NCI-H2081 (cell line): ENCODE measurements at regions not wholly inside any gene's neighbourhood (a gene's known extent, or its start where the extent isn't known, plus 50 kb on each side); places are given as distances from the start of the nearest gene placed in this dataset.

ENCODE experiments used
- DNase-seq, 2 experiments: peaks; one replicate each; lab custom pipeline; 2025; lab: John Stamatoyannopoulos, UW

DNA sequence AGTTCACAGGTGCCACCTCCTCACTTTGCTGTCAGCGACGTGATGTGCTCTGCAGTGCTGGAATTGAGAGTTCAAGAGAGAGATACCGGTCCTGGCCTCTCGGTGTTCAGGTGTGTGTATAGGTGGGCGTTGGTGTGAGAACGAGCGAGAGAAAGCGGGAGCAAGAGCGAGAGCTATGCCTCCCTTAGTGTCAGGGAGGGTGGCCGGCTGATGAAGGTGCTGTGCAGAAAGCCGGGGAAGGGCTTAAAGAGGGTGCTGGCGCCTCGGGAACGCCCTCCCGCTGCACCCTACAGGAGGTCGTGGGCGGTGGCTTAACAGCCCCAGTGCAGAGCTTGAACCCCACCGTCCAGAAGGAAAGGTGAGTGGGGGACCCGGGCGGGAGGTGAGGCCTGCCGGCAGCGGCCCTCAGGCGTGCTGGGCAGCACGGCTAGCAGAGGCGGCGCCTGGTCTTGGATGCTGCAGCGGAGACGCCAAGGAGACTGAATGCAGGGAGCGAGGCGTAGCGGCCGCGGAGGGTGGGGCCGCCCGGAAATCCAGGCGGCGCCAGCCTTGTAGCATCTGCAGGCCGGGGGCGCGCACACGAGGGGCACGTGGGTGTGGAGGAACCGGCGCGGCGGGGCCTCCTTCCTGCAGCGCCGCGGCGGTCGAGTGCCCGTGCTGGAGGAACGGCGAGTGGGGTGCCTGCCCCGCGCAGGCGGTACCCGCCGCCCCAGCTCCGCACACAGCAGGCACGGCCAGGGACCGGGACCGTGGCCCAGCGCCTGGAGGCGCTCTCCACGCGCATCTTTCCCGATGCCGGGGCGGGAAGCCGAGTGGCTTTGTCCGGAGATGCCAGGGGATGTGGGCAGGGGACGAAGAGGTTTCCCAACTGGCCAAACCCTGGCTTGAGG lies 246.8 kb upstream of the TOPAZ1 start:
- peak; percentile 63 to 74 for DNase-seq

- DNase-seq: peak in 1 of 2 experiments; percentile 20
These were observed 245.9 kb upstream of the TOPAZ1 start for GRCh38 chr3:43995547-43996378.

GRCh38 chr3:43996379-43997301 lies 245.0 kb upstream of the TOPAZ1 start:
- peak; percentile 27 to 58 for DNase-seq

- DNase-seq: no peak
These were observed 244.4 kb upstream of the TOPAZ1 start for GRCh38 chr3:43997316-43997715.

GRCh38 chr3:43997788-43998369 lies 243.8 kb upstream of the TOPAZ1 start:
- no peak for DNase-seq

DNA sequence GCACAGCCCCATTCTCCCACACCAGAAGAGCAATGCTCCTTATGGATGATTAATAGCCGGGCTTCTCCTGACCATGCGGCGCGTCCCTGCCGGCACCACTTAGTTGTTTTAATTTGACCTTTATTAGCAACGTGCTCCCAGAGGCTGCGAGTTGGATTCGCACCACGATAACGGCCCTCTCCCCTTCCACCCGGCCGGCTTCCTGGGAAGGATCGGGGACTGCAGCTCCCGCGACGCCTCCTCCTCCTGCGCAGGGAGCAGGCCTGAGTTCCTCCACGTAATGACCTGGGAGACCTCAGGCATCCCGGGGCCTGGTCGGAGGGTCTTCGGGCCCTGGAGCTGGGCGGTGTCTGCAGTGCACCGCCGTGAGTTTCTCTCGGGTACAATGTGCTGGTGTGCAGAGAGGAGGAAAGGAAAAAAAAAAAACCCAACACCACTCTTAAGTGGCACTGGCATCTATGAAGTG lies 243.3 kb upstream of the TOPAZ1 start:
- DNase-seq: no peak

- peak; percentile 69 to 83 for DNase-seq
These were observed 242.6 kb upstream of the TOPAZ1 start for GRCh38 chr3:43998836-43999727.

- DNase-seq: no peak
These were observed 241.9 kb upstream of the TOPAZ1 start for GRCh38 chr3:43999728-44000319.

- DNase-seq: no peak
These were observed 241.1 kb upstream of the TOPAZ1 start for GRCh38 chr3:44000586-44000985.

- DNase-seq: no peak
These were observed 240.6 kb upstream of the TOPAZ1 start for GRCh38 chr3:44001072-44001471.

DNA sequence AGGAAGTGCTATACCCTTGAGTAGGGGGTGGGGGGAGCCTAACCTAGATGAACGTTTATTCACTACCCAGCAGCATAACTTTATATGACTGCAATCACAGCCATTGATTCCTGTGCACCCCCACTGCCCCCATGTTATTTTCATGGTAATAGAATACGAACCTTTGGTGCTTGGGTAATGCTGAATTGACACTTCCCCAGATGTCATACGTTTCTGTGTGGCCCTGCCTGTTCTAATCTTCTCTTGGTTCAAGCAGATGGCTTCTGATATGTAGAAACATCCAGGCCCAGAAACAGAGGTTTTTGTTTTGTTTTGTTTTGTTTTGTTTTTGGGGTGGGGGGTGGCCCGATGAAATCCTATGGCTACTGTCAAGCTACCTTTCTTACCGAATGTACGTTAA lies 237.9 kb upstream of the TOPAZ1 start:
- no peak for DNase-seq

DNA sequence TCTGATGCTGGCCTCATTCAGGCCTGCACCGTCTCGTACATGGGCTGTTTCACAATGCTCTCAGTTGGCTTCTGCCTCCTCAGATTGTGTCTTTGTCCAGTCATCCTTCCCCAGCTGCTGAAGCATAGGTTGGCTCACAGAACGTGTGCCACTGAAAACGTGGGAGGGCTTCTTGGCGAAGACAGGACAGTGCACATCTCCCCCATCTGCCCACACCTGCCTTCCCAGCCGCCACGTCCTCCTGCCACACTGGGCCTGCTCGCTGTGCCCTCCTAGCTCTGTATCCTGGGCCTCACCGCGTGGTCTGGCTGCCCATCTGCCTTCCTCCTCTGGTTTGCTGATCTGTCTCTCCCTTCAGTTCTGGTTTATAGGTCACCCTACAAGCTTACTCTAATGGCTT lies 230.0 kb upstream of the TOPAZ1 start:
- DNase-seq: no peak

- DNase-seq: no peak
These were observed 229.4 kb upstream of the TOPAZ1 start for GRCh38 chr3:44012160-44012899.

GRCh38 chr3:44013967-44014366 lies 227.7 kb upstream of the TOPAZ1 start:
- DNase-seq: no peak

DNA sequence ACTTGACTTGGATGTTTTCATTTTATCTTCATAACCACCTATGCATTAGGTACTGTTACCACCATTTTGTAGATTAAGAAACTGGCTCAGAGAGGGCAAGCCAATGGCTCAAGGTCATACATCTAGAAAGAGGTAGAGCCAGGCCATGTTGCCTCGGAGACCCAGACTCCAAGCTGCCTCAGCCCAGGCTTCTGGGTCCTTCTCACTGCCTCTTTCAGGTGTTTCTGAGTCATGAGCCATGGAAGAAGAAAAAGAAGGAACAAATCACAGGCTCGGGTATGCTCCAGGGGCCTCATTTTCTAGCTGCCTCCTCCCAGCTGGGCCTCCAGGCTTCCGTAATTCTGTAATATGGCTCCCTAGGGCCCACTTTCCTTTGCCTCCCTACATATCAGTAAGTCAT lies 226.5 kb upstream of the TOPAZ1 start:
- no peak for DNase-seq

DNA sequence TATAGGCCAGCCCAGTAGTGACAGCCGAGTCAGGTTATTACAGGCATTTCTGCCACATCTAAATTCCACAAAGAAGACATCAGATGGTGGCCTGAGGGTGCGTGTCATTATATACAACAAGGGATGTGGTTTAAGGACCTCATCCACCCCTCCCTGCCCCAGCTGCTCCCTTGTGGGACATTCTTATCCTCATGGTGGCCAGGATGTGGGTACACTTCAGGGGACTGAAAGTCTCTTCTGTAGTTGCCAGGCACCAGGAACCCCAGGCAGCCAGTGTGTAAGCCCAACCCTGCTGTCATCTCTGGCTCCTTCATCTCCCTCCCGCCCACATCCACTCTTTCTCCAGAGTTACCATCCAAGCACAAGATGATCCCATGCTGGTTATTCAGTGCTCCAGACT lies 224.9 kb upstream of the TOPAZ1 start:
- DNase-seq: no peak

DNA sequence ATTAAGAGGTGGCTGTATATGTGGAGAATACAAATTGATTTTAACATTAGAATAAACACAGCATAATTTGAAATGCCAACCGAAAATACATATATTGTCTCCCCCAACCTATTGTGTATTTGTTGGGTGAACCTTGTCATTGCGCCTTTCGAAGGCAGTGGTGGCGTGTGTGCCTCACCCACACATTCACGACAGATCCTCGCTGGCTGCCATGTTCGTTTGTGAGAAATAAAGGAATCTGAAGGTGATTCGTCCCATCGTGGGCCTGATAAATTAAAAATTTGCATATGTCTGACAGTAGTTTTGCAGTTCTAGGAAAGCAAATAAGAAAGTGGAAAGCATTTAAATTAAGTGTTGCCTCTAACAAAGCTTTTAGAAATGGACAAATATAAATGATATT lies 222.8 kb upstream of the TOPAZ1 start:
- DNase-seq: no peak

DNA sequence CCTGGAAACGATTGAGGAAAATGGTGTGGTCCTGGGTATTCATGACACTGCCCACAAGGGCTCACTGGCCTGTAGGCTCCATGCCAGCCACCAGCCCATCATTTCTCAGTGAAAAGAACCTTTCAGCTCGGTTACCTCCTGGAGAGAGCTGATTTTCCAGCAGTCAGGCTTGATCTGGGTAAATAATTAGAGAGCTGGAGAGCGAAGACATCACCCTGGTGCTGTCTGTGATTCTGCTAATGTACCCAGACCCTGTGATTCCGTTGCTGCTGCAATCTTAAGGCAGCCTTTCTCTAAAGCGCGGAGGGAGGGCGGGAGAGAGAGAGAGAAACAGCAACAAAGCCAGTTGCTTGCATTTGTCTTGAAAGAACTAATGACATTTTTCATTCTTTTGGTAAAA lies 221.9 kb upstream of the TOPAZ1 start:
- peak in 1 of 2 experiments; percentile 15 for DNase-seq

DNA sequence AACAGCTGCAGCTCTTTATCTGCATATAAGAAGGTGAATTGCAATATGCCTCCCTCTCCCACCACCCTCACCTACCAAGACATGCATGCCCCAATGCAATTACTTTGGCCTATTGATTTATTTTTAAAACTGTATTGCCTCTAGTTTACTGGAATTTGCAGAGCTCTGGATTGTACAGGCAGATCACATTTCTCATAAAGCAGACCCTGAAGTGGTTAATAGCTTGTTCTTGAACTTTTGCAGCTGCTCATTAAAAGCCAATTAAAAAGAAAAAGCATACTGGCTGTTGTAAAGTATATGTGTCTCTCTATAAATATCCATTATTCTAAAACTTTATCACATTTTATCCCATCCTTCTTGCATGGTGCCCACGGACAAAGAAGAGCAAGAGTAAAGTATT lies 221.5 kb upstream of the TOPAZ1 start:
- DNase-seq: no peak
